ENCODE measurements at regions not wholly inside any gene's neighbourhood (a gene's known extent, or its start where the extent isn't known, plus 50 kb on each side); places are given as distances from the start of the nearest gene placed in this dataset.

GRCh38 chr4:84441758-84442377, 57.2 kb downstream of the NKX6-1 start:
- no peak for DNase-seq

- no peak for DNase-seq
Observed at GRCh38 chr4:84439996-84440395, 59.1 kb downstream of the NKX6-1 start.

- DNase-seq: no peak
Observed at GRCh38 chr4:84436812-84437211, 62.3 kb downstream of the NKX6-1 start.

DNA sequence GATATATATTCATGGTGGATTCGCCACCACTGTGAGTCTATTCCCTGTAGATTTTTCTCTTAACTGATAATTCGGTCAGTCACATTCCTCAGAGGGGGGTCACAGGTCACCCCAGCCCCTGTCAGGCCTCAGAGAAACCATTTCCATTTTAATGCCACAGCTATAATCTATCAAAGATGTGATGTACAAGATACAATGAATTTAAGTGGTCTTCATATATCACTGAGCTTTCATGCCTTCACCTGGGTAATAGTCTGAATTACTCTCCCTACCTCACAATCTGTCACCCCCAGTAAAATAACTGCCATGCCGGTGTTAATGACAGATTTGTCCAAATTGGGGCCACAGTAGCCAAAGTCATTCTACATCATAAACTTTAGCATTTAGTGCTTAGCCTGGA, 64.7 kb downstream of the NKX6-1 start:
- DNase-seq: no peak

- DNase-seq: no peak
Observed at GRCh38 chr4:84433633-84434222, 65.4 kb downstream of the NKX6-1 start.

GRCh38 chr4:84432713-84433112, 66.4 kb downstream of the NKX6-1 start:
- DNase-seq: no peak

GRCh38 chr4:84420608-84421007, 78.5 kb downstream of the NKX6-1 start:
- no peak for DNase-seq

DNA sequence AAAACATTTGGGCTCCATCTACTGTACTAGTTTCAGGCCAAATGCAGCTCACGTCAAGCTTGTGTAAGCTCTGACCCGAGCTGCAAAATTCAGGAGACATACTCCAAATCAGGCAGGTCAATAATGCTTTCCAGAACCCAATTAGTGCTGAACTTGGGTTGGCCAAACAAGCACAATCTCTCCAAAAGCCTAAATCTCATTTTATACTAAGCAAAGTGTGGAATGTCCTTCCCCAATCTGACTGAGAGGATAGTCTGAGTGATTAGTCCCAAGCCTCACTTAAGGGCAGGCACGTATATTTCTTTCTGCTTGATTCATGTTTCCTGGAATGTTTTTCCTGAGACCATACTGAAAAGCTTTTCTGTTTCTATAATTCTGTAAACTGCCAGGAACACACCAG, 79.9 kb downstream of the NKX6-1 start:
- no peak for DNase-seq

GRCh38 chr4:84417997-84418709, 80.9 kb downstream of the NKX6-1 start:
- no peak for DNase-seq

- DNase-seq: no peak
Observed at GRCh38 chr4:84413976-84414375, 85.1 kb downstream of the NKX6-1 start.

GRCh38 chr4:84413480-84413879, 85.6 kb downstream of the NKX6-1 start:
- no peak for DNase-seq

DNA sequence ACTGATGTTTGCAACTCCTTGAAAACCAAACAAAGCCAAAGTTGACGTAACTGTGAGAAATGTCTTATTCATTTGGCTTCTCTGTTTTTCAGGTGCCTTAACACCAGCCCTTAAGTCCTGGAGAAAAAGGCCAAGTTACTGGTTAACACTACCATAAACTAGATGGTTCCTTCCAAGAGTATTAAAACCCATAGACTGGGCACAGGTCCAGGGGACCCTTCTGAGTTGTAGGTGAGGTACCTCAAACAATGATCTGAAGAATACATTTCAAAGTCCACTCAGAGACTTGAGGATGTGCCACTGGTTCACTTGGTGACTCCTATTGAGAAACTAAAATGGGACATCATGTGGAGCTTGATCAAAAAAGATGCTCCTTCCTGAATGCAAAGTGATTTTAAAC, 87.0 kb downstream of the NKX6-1 start:
- DNase-seq: no peak

DNA sequence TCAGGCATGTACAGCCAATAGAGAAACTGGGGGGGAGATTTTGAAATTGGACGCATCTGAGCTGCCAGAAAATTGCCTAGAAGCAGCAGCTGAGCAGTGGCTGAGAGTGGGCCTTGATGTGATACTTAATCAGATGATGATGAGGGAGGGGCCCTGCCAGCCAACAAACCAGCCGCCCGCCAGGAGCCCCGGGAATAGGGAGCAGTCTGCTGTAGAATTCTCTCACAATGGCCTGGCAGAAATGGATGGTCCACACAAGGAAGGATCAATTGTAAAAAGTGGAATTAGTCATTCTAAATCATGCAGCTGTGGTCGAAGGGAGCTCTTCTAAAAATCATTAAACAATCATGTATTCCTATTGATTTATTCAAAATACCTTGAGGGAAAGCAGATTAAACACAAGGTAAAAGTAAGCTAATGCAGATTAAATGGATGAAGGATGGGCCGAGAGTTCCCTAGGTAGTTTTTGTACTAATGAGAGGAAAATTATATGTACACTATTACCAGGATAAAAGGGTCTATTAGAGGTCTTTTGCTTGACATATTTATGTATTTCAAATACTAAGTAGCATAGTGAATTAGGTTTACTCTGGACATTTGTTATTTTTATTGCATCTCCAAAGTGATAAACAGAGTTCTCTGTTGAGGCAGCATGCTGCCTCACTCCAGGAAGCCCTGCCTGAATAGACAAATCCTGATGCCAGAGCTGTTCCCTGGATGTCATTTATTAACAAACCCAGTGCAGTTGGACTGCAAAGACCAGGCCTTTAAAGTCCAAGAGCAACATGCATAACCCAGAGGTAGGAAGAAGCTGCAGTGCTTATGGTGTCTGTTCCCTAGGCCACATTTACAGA, 91.3 kb downstream of the NKX6-1 start:
- no peak for DNase-seq

- DNase-seq: no peak
Observed at GRCh38 chr4:84403656-84404055, 95.4 kb downstream of the NKX6-1 start.

GRCh38 chr4:84401701-84402306, 97.3 kb downstream of the NKX6-1 start:
- no peak for DNase-seq

DNA sequence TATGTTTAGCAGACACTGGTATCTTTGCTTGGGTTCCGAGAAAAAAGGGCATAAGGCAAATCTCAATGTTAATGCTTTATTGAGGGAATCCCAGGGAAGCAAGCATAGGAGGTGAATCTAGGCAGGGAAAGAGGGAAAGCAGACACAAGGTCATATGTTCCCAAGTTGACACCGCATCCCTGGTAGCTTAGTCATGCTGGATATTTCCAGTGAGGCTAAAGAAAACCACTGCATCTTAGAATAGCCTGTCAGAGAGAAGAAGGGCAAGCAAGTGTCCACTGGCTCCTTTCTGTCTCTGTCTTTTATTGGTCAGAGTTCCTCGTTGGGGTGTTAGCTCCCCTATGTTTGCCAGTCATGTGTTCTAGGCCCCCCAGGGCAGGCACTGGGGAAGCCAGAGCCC, 104.7 kb downstream of the NKX6-1 start:
- no peak for DNase-seq

GRCh38 chr4:84392951-84393590, 106.0 kb downstream of the NKX6-1 start:
- DNase-seq: no peak

DNA sequence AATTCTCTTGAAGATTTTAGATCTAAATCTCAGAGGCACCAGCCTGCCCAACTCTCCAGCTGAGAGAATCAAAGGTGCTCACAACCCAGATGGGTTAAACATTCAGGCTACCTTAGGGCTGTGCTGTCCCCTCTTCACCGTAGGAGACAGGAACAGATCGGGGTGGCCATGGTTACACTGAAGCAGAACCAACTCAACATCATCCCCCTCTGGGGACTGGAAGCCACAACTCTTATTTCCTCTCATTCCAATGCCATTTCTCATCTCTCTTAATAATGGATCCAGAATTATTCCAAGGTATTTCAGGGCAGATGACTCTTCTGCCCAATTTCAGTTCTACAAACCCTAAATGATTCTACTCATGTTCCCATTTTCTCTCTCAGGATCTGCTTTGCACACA, 109.7 kb downstream of the NKX6-1 start:
- no peak for DNase-seq

- DNase-seq: no peak
Observed at GRCh38 chr4:84385203-84385602, 113.9 kb downstream of the NKX6-1 start.

DNA sequence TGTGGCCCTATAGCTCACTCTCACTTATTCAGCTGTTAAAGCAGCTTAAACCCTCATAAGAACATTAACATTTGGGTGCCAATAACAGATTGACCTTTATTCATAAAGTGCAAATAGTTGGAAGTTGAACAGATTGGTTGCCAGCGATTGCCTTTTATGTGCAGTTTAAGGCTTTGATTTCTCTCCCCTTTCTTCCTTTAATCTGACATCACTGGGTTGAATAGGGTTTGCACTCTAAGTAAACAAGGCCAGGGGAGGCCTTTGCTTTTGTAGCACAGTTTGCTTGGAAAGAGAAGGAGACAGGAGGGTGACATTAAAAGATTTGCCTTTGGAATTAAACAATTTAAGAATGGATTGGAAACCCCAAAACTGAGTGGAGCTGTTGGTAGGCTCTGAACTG, 114.3 kb downstream of the NKX6-1 start:
- DNase-seq: no peak

DNA sequence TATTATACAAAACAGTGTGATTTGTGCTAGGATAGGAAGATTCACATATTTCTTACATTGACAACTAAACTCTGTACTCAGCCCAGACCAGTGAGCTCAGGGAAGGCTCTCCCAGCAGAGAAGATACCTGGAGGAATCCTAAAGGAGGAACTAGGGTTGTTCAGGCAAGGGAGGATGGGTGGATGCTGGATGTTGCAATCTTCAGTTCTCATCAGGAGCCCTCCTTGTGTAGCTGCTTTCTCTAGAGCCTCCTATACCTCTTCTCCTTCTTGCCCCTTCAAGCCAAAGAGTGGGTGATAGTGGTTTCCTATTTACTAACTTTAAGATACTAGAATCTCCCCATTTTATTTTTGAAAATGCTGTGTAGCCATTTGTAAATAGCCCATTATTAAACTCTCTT, 117.3 kb downstream of the NKX6-1 start:
- DNase-seq: no peak

DNA sequence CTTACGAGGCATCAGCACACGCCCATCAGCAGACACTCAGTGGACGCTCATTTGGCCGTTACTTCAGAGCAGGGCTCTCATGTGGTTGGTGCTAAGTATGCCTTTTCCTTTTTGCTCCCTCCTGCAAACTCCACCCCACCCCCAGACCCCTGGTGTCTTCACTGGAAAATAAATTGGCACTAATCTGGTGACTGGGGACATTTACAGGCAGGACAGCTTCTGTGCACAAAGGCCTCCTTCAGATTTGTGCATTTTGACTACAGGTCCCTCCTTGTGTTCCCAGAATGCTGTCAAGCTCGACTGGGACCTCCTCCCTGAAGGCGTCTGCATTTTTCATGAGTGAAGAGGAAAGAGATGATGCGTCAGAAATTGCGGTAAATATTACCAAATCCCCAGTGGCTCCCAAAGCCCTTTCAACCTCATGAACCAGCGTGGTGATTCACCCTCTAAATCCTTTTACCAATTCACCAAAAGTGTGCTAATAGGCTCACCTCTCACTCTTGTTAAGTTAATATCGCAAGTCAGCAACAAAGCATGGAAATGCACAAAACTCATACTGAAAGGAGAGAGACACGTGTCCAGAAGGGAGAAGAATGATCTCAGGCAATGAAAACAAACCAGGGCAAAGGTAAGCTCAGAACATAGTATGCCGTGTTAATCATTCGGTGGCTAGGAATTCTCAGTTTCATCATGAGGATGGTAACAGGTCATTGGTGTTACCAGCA, 119.0 kb downstream of the NKX6-1 start:
- DNase-seq: no peak
